ENCODE measurements at regions not wholly inside any gene's neighbourhood (a gene's known extent, or its start where the extent isn't known, plus 50 kb on each side); places are given as distances from the start of the nearest gene placed in this dataset.

DNA sequence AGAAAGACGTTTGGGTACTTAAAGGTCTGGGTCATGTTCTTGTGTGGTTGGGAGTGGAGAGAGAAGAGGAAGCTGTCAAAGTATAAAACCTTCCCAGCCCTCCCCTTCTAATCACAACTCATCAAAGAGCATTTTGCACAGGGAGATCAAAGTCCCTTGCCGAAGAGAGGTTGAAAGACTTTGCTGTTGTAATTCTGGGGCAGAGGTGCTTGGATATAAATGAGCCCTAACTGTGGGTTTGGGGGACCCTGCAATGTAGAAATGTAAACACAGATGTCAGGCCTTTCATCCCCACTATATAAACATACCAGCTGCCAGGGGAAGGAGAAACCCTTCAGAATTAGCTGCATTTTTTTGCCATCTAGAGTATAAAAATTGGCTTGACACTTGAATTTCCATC, 182.1 kb downstream of the ETAA1 start:
- Mint-ChIP-seq H3K4me3 (ENCODE audit: unreplicated experiment) (no peak overlapping the region), H3K36me3 (ENCODE audit: insufficient read depth, unreplicated experiment) (no peaks in the 10 kb centered on the region), H3K9me3 (ENCODE audit: unreplicated experiment) (peaks cover 1% of the 10 kb centered on the region), H3K27ac (ENCODE audit: unreplicated experiment) (no peak overlapping the region), H3K4me1 (ENCODE audit: low read depth, unreplicated experiment) (no peaks in the 10 kb centered on the region), H3K27me3 (ENCODE audit: insufficient read depth, unreplicated experiment) (peaks cover 3% of the 10 kb centered on the region)
- CTCF ChIA-PET: no interaction called here
- no peak overlapping the region for H3K4me3 ChIP-seq (ENCODE audit: low read depth, low read length)
- POLR2A ChIA-PET: no interaction called here
- no peaks in the 10 kb centered on the region for H3K27me3 ChIP-seq (replicated peaks; ENCODE audit: control insufficient read depth, insufficient read depth, low read length)
- no peaks in the 10 kb centered on the region for H3K4me1 ChIP-seq
- no peak for DNase-seq
- TF ChIP-seq, protein P1, sequence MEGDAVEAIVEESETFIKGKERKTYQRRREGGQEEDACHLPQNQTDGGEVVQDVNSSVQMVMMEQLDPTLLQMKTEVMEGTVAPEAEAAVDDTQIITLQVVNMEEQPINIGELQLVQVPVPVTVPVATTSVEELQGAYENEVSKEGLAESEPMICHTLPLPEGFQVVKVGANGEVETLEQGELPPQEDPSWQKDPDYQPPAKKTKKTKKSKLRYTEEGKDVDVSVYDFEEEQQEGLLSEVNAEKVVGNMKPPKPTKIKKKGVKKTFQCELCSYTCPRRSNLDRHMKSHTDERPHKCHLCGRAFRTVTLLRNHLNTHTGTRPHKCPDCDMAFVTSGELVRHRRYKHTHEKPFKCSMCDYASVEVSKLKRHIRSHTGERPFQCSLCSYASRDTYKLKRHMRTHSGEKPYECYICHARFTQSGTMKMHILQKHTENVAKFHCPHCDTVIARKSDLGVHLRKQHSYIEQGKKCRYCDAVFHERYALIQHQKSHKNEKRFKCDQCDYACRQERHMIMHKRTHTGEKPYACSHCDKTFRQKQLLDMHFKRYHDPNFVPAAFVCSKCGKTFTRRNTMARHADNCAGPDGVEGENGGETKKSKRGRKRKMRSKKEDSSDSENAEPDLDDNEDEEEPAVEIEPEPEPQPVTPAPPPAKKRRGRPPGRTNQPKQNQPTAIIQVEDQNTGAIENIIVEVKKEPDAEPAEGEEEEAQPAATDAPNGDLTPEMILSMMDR (IDR thresholded peaks at IDR 0.05; ENCODE audit: insufficient read depth in 1 of 2, low read depth in 1 of 2, low read length in 1 of 2, severe bottlenecking in 1 of 2, unreplicated experiment in 1 of 2): no peak
- H3K9me3 ChIP-seq: peaks cover 13% of the 10 kb centered on the region
- intact Hi-C loops (cut with micrococcal nuclease; ENCODE audit: unreplicated experiment): no loop called here
- no TSS peak for BruUV-seq (replicated peaks)
- H3K36me3 ChIP-seq (ENCODE audit: control insufficient read depth, insufficient read depth, low read length): no peaks in the 10 kb centered on the region

DNA sequence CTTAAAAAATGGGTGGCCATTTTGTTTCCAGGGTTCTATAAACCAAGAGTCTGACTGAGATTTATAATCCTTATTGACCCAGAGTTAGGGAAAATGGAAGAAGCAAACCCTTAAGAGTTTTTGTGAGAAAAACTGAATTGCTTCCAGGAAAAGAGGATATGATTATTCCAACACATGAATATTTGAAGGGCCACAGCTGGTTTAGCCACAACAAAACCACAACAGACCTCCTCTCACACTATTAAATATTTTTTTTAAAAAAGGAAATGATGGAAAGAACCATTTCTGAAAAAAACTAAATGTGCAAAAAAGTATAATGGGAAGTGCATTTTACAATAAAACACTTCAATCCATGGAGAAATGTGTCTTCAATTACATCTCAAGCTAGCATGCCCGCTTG, 182.7 kb downstream of the ETAA1 start:
- TF ChIP-seq, protein P1 (IDR thresholded peaks at IDR 0.05; ENCODE audit: insufficient read depth in 1 of 2, low read depth in 1 of 2, low read length in 1 of 2, severe bottlenecking in 1 of 2, unreplicated experiment in 1 of 2): no peak
- H3K36me3 Mint-ChIP-seq (ENCODE audit: insufficient read depth, unreplicated experiment): no peaks in the 10 kb centered on the region
- no peaks in the 10 kb centered on the region for H3K4me1 Mint-ChIP-seq (ENCODE audit: low read depth, unreplicated experiment)
- Histone ChIP-seq H3K4me3 (ENCODE audit: low read depth, low read length) (no peak overlapping the region), H3K9me3 (peaks cover 15% of the 10 kb centered on the region), H3K36me3 (ENCODE audit: control insufficient read depth, insufficient read depth, low read length) (no peaks in the 10 kb centered on the region), H3K27me3 (replicated peaks; ENCODE audit: control insufficient read depth, insufficient read depth, low read length) (no peaks in the 10 kb centered on the region), H3K4me1 (no peaks in the 10 kb centered on the region)
- no peak overlapping the region for H3K27ac Mint-ChIP-seq (ENCODE audit: unreplicated experiment)
- intact Hi-C loops (cut with micrococcal nuclease; ENCODE audit: unreplicated experiment): no loop called here
- DNase-seq: no peak
- H3K27me3 Mint-ChIP-seq (ENCODE audit: insufficient read depth, unreplicated experiment): peaks cover 3% of the 10 kb centered on the region
- H3K4me3 Mint-ChIP-seq (ENCODE audit: unreplicated experiment): no peak overlapping the region
- ChIA-PET CTCF (no interaction called here), POLR2A (no interaction called here)
- peaks cover 7% of the 10 kb centered on the region for H3K9me3 Mint-ChIP-seq (ENCODE audit: unreplicated experiment)
- BruUV-seq (replicated peaks): no TSS peak

DNA sequence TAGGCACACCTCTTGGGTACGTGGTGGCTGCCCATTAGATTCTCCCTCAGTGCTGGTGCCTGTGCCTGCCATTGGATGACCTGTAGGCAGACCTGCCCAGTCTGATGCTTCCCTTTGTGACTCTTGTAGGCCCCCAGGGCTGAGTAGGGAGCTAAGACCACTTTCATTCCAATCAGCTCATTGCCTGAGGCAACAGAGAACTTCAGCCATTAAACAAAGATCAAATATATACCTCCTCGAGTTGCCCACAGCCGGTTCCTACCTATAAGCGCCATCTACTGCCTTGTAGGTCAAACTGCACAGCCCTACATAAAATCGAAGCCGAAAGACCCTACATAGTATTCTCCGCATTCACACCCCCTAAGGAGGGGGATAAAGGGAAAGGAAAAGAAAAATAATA, 184.6 kb downstream of the ETAA1 start:
- Histone ChIP-seq H3K9me3 (peaks cover 27% of the 10 kb centered on the region), H3K36me3 (ENCODE audit: control insufficient read depth, insufficient read depth, low read length) (no peaks in the 10 kb centered on the region), H3K4me1 (no peaks in the 10 kb centered on the region), H3K4me3 (ENCODE audit: low read depth, low read length) (no peak overlapping the region), H3K27me3 (replicated peaks; ENCODE audit: control insufficient read depth, insufficient read depth, low read length) (no peaks in the 10 kb centered on the region)
- TF ChIP-seq, protein P1 (IDR thresholded peaks at IDR 0.05; ENCODE audit: insufficient read depth in 1 of 2, low read depth in 1 of 2, low read length in 1 of 2, severe bottlenecking in 1 of 2, unreplicated experiment in 1 of 2): peak in 1 of 2 experiments; percentile 3
- Mint-ChIP-seq H3K9me3 (ENCODE audit: unreplicated experiment) (peaks cover 26% of the 10 kb centered on the region), H3K27ac (ENCODE audit: unreplicated experiment) (no peak overlapping the region), H3K4me3 (ENCODE audit: unreplicated experiment) (no peak overlapping the region), H3K36me3 (ENCODE audit: insufficient read depth, unreplicated experiment) (no peaks in the 10 kb centered on the region), H3K4me1 (ENCODE audit: low read depth, unreplicated experiment) (no peaks in the 10 kb centered on the region), H3K27me3 (ENCODE audit: insufficient read depth, unreplicated experiment) (peaks cover 3% of the 10 kb centered on the region)
- peak in 1 of 2 experiments; percentile 4 for DNase-seq
- CTCF ChIA-PET: no interaction called here
- POLR2A ChIA-PET: no interaction called here
- intact Hi-C loops (cut with micrococcal nuclease; ENCODE audit: unreplicated experiment): no loop called here
- no TSS peak for BruUV-seq (replicated peaks)
